ENCODE measurements at regions not wholly inside any gene's neighbourhood (a gene's known extent, or its start where the extent isn't known, plus 50 kb on each side); places are given as distances from the start of the nearest gene placed in this dataset.

DNA sequence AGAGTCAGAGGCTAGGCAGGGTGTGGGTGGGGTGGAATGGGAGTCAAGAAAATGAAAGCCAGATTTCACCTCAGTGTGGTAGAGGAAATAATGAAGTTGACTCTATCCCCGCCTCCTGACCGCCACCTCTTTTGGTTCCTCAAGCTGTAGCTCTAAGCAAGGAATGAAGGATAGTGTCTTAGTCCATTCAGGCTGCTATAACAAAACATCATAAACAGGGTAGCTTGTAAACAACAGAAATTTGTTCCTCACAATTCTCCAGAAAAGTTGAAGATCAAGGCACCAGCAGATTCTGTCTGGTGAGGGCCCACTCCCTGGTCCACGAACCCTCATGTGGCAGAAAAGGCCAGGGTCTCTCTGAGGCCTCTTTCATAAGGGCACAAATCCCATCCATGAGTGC lies 109.1 kb upstream of the AMN1 start:
- no peaks in the 10 kb centered on the region for H3K4me1 Mint-ChIP-seq (ENCODE audit: unreplicated experiment)
- TF ChIP-seq, protein P1, sequence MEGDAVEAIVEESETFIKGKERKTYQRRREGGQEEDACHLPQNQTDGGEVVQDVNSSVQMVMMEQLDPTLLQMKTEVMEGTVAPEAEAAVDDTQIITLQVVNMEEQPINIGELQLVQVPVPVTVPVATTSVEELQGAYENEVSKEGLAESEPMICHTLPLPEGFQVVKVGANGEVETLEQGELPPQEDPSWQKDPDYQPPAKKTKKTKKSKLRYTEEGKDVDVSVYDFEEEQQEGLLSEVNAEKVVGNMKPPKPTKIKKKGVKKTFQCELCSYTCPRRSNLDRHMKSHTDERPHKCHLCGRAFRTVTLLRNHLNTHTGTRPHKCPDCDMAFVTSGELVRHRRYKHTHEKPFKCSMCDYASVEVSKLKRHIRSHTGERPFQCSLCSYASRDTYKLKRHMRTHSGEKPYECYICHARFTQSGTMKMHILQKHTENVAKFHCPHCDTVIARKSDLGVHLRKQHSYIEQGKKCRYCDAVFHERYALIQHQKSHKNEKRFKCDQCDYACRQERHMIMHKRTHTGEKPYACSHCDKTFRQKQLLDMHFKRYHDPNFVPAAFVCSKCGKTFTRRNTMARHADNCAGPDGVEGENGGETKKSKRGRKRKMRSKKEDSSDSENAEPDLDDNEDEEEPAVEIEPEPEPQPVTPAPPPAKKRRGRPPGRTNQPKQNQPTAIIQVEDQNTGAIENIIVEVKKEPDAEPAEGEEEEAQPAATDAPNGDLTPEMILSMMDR (IDR thresholded peaks at IDR 0.05; ENCODE audit: unreplicated experiment), result no peak

DNA sequence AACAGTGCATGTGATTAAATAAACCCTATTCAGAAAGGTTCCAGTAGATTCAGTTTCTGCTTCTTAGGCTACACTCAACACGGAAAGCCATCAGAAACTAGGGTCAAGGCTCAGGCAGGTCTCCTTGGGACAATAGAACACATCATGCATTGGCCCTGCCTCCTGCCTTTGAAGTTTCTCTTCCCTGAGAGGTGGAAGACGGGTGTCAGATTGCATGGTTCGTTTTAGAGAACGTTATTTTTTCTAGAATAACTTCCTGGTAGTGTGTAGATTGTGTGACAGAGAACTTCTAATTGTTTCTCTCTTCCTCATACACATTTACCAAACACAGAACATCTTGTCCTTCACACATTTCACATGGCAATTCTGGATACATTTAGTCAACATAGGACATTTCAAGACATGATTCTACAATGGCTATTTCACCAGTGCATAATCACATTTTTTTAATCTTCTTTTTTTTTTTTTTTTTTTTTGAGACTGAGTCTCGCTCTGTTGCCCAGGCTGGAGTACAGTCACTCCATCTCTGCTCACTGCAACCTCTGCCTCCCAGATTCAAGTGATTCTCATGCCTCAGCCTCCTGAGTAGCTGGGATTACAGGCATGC lies 106.6 kb upstream of the AMN1 start:
- H3K27ac Mint-ChIP-seq (ENCODE audit: unreplicated experiment), result no peak overlapping the region
- H3K27me3 Mint-ChIP-seq (ENCODE audit: unreplicated experiment), result no peaks in the 10 kb centered on the region
- H3K4me1 Mint-ChIP-seq (ENCODE audit: unreplicated experiment), result no peaks in the 10 kb centered on the region
- TF ChIP-seq, protein P1 (IDR thresholded peaks at IDR 0.05; ENCODE audit: unreplicated experiment), result no peak
- H3K4me3 Mint-ChIP-seq (ENCODE audit: unreplicated experiment), result no peak overlapping the region
- DNase-seq (ENCODE audit: low spot score), result no peak
- no peaks in the 10 kb centered on the region for H3K9me3 Mint-ChIP-seq (ENCODE audit: unreplicated experiment)
- H3K36me3 Mint-ChIP-seq (ENCODE audit: low read depth, unreplicated experiment), result peaks cover 3% of the 10 kb centered on the region

More for the DNA sequence above, 109.1 kb upstream of the AMN1 start:
- Mint-ChIP-seq H3K27ac (ENCODE audit: unreplicated experiment) (no peak overlapping the region), H3K9me3 (ENCODE audit: unreplicated experiment) (no peaks in the 10 kb centered on the region), H3K27me3 (ENCODE audit: unreplicated experiment) (no peaks in the 10 kb centered on the region), H3K4me3 (ENCODE audit: unreplicated experiment) (no peak overlapping the region), H3K36me3 (ENCODE audit: low read depth, unreplicated experiment) (peaks cover 3% of the 10 kb centered on the region)
- no peak for DNase-seq (ENCODE audit: low spot score)

DNA sequence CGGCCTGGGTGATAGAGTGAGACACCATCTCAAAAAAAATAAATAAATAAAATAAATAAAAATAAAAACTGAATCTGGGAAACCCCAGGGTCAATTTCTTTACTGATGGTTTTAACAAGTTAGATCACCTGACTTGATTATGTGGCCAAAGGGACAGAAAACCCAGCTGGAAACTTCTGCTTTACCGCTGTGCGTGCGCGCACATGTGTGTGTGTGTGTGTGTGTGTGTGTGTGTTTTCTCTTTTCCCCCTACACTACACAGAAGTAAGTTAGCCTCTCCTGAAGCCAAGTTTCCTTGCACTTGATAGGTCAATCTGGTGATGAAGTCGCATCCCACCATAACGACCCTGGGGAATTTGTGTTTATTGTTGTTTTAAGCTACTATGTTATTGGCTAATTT lies 105.3 kb upstream of the AMN1 start:
- no peaks in the 10 kb centered on the region for H3K9me3 Mint-ChIP-seq (ENCODE audit: unreplicated experiment)
- H3K27me3 Mint-ChIP-seq (ENCODE audit: unreplicated experiment), result no peaks in the 10 kb centered on the region
- no peak for DNase-seq (ENCODE audit: low spot score)
- H3K36me3 Mint-ChIP-seq (ENCODE audit: low read depth, unreplicated experiment), result peaks cover 3% of the 10 kb centered on the region
- H3K4me3 Mint-ChIP-seq (ENCODE audit: unreplicated experiment), result no peak overlapping the region
- H3K4me1 Mint-ChIP-seq (ENCODE audit: unreplicated experiment), result no peaks in the 10 kb centered on the region
- TF ChIP-seq, protein P1 (IDR thresholded peaks at IDR 0.05; ENCODE audit: unreplicated experiment), result no peak
- no peak overlapping the region for H3K27ac Mint-ChIP-seq (ENCODE audit: unreplicated experiment)

DNA sequence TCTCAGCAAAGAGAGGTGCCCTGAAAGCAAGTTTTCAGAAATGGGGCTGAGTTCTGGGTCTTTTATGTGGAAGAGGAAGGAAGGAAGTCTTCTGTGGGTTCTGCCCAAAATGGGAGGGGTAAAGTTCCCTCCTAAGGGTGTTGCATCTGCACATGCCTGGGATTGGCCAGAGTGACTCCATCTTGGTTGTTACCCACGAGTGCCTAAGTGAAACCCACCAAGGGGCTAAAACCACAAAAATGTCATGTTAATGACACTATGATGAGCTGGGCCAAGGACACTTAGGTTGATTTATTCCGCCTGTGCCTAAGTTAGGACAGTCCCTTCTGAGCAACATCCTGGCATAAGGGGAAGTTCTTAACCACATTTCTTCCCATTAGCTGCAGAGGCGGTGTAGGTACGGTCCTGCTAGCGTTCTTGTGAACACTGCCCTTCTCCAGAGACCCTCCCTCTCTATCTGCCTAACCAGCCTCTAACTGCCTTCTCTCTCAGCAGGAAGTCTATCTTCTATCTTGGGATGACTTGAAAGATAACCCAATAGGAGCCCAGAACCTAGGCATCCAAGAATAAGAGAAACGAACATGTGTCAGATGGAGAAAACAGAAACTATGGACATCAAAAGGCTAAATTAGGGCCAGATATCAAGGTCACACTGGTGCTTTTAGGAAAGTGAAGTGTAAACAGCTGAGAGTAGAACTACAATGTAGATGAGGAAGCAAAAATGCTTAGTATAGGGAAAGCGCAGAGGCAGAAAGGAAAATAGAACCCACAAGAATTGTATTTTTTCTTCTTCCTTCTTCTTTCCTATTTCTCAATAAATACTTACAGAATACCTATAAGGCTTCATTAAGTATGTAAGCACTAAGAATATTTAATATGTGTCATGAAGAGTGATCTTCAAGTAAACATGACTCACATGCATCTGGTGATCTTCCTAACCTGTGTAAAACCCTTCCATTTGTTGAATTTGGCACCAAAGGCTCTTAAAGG lies 104.2 kb upstream of the AMN1 start:
- no peaks in the 10 kb centered on the region for H3K27me3 Mint-ChIP-seq (ENCODE audit: unreplicated experiment)
- H3K27ac Mint-ChIP-seq (ENCODE audit: unreplicated experiment), result no peak overlapping the region
- DNase-seq (ENCODE audit: low spot score), result no peak
- H3K9me3 Mint-ChIP-seq (ENCODE audit: unreplicated experiment), result peaks cover under 1% of the 10 kb centered on the region
- no peaks in the 10 kb centered on the region for H3K4me1 Mint-ChIP-seq (ENCODE audit: unreplicated experiment)
- H3K4me3 Mint-ChIP-seq (ENCODE audit: unreplicated experiment), result no peak overlapping the region
- H3K36me3 Mint-ChIP-seq (ENCODE audit: low read depth, unreplicated experiment), result peaks cover 3% of the 10 kb centered on the region
- TF ChIP-seq, protein P1 (IDR thresholded peaks at IDR 0.05; ENCODE audit: unreplicated experiment), result no peak

DNA sequence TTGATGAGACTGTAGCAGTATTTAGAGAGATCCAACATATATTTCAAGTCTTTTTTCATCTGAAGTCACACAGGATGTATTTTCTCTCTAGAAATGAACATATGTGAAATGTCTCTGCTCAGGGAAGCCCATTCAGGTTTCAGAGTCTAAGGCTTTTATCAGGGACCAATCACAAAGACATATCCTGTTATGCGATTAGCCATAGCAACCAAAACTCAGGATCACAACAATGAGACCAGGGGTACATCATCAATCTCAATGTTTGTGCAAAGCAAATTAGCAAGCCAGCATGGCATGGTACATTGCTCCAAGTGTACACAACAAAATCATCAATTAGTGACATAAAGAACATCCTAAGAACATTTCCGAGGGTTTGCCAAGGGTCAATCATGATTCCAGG lies 99.2 kb upstream of the AMN1 start:
- Mint-ChIP-seq H3K27me3 (ENCODE audit: unreplicated experiment) (no peaks in the 10 kb centered on the region), H3K36me3 (ENCODE audit: low read depth, unreplicated experiment) (peaks cover 7% of the 10 kb centered on the region), H3K4me3 (ENCODE audit: unreplicated experiment) (no peak overlapping the region), H3K4me1 (ENCODE audit: unreplicated experiment) (no peaks in the 10 kb centered on the region), H3K27ac (ENCODE audit: unreplicated experiment) (peak overlapping the region; percentile 9), H3K9me3 (ENCODE audit: unreplicated experiment) (peaks cover 5% of the 10 kb centered on the region)
- TF ChIP-seq, protein P1 (IDR thresholded peaks at IDR 0.05; ENCODE audit: unreplicated experiment), result no peak
- no peak for DNase-seq (ENCODE audit: low spot score)

Measured in endothelial cell (in vitro differentiated cells).